Ishikawa (cell line): ENCODE measurements at regions not wholly inside any gene's neighbourhood (a gene's known extent, or its start where the extent isn't known, plus 50 kb on each side); places are given as distances from the start of the nearest gene placed in this dataset.

Experiments used
- CEBPB ChIP-seq: IDR thresholded peaks from 2 replicates; pipeline ENCODE4 v1.6.1; 2012
- EGR1 ChIP-seq: IDR thresholded peaks from 2 replicates; pipeline ENCODE4 v1.6.1; 2012
- EP300 ChIP-seq: IDR thresholded peaks from 2 replicates; pipeline ENCODE4 v1.6.1; 2012; ENCODE audit warnings: borderline replicate concordance
- FOXM1 ChIP-seq: IDR thresholded peaks from 2 replicates; pipeline ENCODE4 v1.6.1; 2012; ENCODE audit warnings: low read depth, borderline replicate concordance
- RAD21 ChIP-seq: IDR thresholded peaks from 2 replicates; pipeline ENCODE4 v1.6.1; 2012; ENCODE audit warnings: low read depth
- TAF1 ChIP-seq: IDR thresholded peaks from 2 replicates; pipeline ENCODE4 v1.6.1; 2012; ENCODE audit warnings: low read depth, mild to moderate bottlenecking
- TEAD4 ChIP-seq: IDR thresholded peaks from 2 replicates; pipeline ENCODE4 v1.6.1; 2012
- YY1 ChIP-seq: IDR thresholded peaks from 2 replicates; pipeline ENCODE4 v1.6.1; 2012; ENCODE audit warnings: low read depth
- TF ChIP-seq, protein P1 (sequence below): IDR thresholded peaks from 2 replicates; pipeline ENCODE4 v1.6.1; 2012
- TF ChIP-seq, protein P2 (sequence below): IDR thresholded peaks from 2 replicates; pipeline ENCODE4 v1.6.1; 2012; ENCODE audit warnings: low read depth, mild to moderate bottlenecking

DNA sequence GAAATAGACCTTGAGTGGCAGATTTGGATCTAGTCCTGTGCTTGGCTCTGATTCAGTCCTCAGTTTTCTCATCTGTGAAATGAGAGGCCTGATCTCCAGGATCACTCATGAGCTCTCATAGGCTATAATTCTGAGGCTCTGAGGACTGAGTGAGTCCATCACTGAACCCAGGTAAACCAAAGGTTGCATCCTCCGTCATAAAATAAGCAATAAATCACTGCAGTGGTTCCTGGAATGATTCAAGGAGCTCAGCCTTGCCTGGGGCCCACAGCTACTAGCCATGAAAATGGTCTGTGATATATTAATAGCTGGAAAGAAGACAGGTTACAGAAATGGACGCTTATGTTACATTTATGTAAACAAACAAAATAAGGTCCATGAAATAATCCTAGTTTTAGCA, 124.8 kb downstream of the MAP3K7 start:
- TF ChIP-seq, protein P1, sequence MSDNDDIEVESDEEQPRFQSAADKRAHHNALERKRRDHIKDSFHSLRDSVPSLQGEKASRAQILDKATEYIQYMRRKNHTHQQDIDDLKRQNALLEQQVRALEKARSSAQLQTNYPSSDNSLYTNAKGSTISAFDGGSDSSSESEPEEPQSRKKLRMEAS = no peak
- TF ChIP-seq, protein P2, sequence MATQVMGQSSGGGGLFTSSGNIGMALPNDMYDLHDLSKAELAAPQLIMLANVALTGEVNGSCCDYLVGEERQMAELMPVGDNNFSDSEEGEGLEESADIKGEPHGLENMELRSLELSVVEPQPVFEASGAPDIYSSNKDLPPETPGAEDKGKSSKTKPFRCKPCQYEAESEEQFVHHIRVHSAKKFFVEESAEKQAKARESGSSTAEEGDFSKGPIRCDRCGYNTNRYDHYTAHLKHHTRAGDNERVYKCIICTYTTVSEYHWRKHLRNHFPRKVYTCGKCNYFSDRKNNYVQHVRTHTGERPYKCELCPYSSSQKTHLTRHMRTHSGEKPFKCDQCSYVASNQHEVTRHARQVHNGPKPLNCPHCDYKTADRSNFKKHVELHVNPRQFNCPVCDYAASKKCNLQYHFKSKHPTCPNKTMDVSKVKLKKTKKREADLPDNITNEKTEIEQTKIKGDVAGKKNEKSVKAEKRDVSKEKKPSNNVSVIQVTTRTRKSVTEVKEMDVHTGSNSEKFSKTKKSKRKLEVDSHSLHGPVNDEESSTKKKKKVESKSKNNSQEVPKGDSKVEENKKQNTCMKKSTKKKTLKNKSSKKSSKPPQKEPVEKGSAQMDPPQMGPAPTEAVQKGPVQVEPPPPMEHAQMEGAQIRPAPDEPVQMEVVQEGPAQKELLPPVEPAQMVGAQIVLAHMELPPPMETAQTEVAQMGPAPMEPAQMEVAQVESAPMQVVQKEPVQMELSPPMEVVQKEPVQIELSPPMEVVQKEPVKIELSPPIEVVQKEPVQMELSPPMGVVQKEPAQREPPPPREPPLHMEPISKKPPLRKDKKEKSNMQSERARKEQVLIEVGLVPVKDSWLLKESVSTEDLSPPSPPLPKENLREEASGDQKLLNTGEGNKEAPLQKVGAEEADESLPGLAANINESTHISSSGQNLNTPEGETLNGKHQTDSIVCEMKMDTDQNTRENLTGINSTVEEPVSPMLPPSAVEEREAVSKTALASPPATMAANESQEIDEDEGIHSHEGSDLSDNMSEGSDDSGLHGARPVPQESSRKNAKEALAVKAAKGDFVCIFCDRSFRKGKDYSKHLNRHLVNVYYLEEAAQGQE = no peak
- TF ChIP-seq FOXM1 (no peak), RAD21 (no peak), CEBPB (no peak), YY1 (no peak), EP300 (no peak), TAF1 (no peak), TEAD4 (no peak), EGR1 (no peak)
